Mucosa of descending colon (tissue), 3 donors: ENCODE measurements at regions not wholly inside any gene's neighbourhood (a gene's known extent, or its start where the extent isn't known, plus 50 kb on each side); places are given as distances from the start of the nearest gene placed in this dataset.
A peak's percentile ranks its signal among the peaks of the same experiment; 100 is the strongest.
"Not testable (repeated sequence)": the region's sequence is repeated elsewhere in the genome, so short reads cannot be mapped to it uniquely, and the experiment has no call there.

Source experiments
- ATAC-seq: fragments of 200-7000 bp; cut with Tn5 transposase; one replicate; pipeline ENCODE4 v1.9.1; 2020; ENCODE audit warnings: mild to moderate bottlenecking, moderate library complexity
- DNase-seq, 3 donors: peaks; one replicate each; pipeline ENCODE4 v3.0.0-alpha.2; 2020
- H3K36me3 ChIP-seq: fragments of 200-600 bp; one replicate; pipeline ENCODE4 v1.8.0; 2021; ENCODE audit warnings: low read depth, mild to moderate bottlenecking
- H3K4me1 ChIP-seq: fragments of 200-600 bp; one replicate; pipeline ENCODE4 v1.8.0; 2021; ENCODE audit warnings: low read depth, mild to moderate bottlenecking
- H3K4me3 ChIP-seq: fragments of 200-600 bp; one replicate; pipeline ENCODE4 v1.8.0; 2021; ENCODE audit warnings: mild to moderate bottlenecking
- H3K9me3 ChIP-seq: fragments of 200-600 bp; one replicate; pipeline ENCODE4 v1.8.0; 2021; ENCODE audit warnings: mild to moderate bottlenecking
- intact Hi-C, 2 donors: fragments of 100-400 bp; cut with DNase I in 1 of 2; cut with micrococcal nuclease in 1 of 2; formaldehyde crosslinking; loops; one replicate each; pipeline versions ENCODE4 v1.11.0 to v1.11.1; 2022; cut with DNase I, micrococcal nuclease
- TF ChIP-seq, protein P1 (sequence below): fragments of 200-600 bp; IDR thresholded peaks from one replicate; pipeline ENCODE4 v1.8.0; 2022; ENCODE audit warnings: antibody characterized with exemption, mild to moderate bottlenecking
- donor health status: DM: no; HTN: no; CAD: no; lungs with moderate emphysema.
- donor health status: DM: no; HTN: no; CAD: no.
- donor health status: DM: no; HTN: yes; CAD: no.

- no peaks in the 10 kb centered on the region for H3K36me3 ChIP-seq
- no peaks in the 10 kb centered on the region for H3K4me1 ChIP-seq
- ATAC-seq (no peak), DNase-seq (no peak)
- no peak overlapping the region for H3K4me3 ChIP-seq
- H3K9me3 ChIP-seq, result no peaks in the 10 kb centered on the region
- intact Hi-C loops, result no loop called here
- TF ChIP-seq, protein P1, sequence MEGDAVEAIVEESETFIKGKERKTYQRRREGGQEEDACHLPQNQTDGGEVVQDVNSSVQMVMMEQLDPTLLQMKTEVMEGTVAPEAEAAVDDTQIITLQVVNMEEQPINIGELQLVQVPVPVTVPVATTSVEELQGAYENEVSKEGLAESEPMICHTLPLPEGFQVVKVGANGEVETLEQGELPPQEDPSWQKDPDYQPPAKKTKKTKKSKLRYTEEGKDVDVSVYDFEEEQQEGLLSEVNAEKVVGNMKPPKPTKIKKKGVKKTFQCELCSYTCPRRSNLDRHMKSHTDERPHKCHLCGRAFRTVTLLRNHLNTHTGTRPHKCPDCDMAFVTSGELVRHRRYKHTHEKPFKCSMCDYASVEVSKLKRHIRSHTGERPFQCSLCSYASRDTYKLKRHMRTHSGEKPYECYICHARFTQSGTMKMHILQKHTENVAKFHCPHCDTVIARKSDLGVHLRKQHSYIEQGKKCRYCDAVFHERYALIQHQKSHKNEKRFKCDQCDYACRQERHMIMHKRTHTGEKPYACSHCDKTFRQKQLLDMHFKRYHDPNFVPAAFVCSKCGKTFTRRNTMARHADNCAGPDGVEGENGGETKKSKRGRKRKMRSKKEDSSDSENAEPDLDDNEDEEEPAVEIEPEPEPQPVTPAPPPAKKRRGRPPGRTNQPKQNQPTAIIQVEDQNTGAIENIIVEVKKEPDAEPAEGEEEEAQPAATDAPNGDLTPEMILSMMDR, result no peak
These were observed 133.5 kb upstream of the TMEM170B start for GRCh38 chr6:11404081-11404480.

DNA sequence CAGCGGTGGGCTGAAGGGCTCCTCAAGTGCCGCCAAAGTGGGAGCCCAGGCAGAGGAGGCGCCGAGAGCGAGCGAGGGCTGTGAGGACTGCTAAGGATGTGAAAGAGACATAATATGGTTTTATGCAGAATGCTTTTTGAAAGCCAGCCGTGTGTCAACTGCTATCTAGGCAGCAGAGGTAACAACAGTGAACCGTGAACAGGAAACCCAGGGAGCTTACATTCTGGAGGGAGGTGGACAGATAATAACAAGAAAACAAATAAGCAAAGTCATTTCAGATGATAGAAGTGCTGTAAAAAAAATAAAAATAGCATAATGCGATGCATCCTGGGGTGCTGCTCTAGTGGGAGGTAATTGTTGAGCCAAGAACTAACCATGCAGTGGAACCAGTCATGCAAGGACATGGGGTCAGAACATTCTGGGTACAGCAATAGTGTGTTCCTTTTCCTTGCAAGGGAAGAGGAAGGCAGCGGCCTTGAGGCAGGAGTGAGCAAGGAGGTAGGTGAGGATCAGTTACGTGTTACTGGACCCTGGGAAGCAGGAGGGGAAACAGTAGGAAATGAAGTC lies 134.4 kb upstream of the TMEM170B start:
- H3K4me1 ChIP-seq, result no peaks in the 10 kb centered on the region
- no peaks in the 10 kb centered on the region for H3K36me3 ChIP-seq
- H3K4me3 ChIP-seq, result no peak overlapping the region
- intact Hi-C loops, result no loop called here
- TF ChIP-seq, protein P1, result no peak
- no peak for DNase-seq
- ATAC-seq, result no peak
- no peaks in the 10 kb centered on the region for H3K9me3 ChIP-seq

DNA sequence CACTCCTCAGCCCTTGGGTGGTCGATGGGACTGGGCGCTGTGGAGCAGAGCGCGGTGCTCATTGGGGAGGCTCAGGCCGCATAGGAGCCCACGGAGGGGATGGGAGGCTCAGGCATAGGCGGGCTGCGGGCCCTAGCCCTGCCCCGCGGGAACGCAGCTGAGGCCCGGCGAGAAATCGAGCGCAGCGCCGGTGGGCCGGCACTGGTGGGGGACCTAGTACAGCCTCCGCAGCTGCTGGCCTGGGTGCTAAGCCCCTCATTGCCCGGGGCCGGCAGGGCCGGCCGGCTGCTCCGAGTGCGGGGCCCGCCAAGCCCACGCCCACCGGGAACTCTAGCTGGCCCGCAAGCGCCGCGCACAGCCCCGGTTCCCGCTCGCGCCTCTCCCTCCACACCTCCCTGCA lies 135.0 kb upstream of the TMEM170B start:
- H3K4me3 ChIP-seq, DNase-seq, intact Hi-C loops, ATAC-seq, H3K4me1 ChIP-seq, H3K36me3 ChIP-seq, H3K9me3 ChIP-seq: not testable (repeated sequence)

DNA sequence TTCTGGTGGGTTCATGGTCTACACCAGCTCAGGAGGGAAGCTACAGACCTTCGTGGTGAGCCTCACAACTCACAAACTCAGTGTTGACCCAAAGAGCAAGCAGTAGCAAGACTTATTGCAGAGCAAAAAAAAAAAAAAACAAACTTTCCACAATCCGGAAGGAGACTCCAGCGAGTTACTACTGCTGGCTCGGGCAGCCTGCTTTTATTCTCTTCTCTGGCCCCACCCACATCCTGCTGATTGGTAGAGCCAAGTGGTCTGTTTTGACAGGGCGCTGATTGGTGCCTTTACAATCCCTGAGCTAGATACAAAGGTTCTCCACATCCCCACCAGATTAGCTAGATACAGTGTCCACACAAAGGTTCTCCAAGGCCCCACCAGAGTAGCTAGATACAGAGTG lies 135.6 kb upstream of the TMEM170B start:
- H3K4me3 ChIP-seq, intact Hi-C loops, ATAC-seq, H3K36me3 ChIP-seq, H3K9me3 ChIP-seq, DNase-seq, H3K4me1 ChIP-seq: not testable (repeated sequence)

DNA sequence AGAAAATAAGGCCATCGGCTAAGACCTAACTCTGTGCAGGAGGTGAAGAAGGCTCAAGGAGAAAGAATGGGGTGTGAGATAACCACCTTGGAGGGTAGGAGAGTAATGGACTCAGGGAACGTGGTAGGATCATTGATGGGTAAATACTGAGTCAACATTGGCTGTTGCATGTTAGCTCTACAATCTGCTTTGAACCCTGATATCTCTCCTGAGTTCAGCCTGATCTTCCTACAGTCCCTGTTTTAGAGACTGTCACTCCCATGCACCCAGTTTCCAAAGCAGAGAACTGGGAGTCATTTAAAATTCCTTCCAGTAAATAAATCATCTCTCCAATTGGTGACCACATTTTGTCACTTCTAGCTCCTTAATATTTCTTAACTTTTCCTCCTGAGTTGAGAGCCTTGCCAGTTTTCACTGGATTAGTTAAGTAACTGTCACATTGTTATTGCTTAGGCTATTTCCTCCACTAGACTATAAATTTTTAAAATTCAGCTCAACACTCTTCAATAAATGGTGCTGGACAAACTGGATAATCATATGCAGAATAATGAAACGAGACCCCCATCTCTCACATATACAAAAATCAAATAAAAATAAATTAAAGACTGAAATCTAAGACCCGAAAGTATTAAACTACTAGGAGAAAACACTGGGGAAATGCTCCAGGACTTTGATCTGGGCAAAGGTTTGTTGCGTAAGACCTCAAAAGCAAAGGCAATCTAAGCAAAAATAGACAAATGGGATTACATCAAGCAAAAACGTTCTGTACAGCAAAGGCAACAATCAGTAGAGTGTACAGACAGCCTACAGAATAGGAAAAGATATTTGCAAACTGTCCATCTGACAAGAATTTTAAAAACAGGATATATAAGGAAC lies 138.9 kb upstream of the TMEM170B start:
- no peaks in the 10 kb centered on the region for H3K4me1 ChIP-seq
- DNase-seq (peak in 1 of 3 donors; percentile 57), ATAC-seq (peak; percentile 67)
- H3K9me3 ChIP-seq, result no peaks in the 10 kb centered on the region
- H3K36me3 ChIP-seq, result no peaks in the 10 kb centered on the region
- no peak overlapping the region for H3K4me3 ChIP-seq
- TF ChIP-seq, protein P1, result no peak
- intact Hi-C loops, result no loop called here

- Histone ChIP-seq H3K9me3 (no peaks in the 10 kb centered on the region), H3K4me1 (peaks cover 2% of the 10 kb centered on the region), H3K36me3 (no peaks in the 10 kb centered on the region), H3K4me3 (no peak overlapping the region)
- intact Hi-C loops, result no loop called here
- DNase-seq, result no peak
- no peak for ATAC-seq
- TF ChIP-seq, protein P1, result no peak
These were observed 139.7 kb upstream of the TMEM170B start for GRCh38 chr6:11397622-11398450.
